ENCODE measurements at regions not wholly inside any gene's neighbourhood (a gene's known extent, or its start where the extent isn't known, plus 50 kb on each side); places are given as distances from the start of the nearest gene placed in this dataset.

- TF ChIP-seq CTCF (IDR thresholded peaks at IDR 0.05 in 4 of 5, conservative IDR thresholded peaks at IDR 0.05 in 1 of 5) = no peak
- no peak for TF ChIP-seq POLR2A (IDR thresholded peaks at IDR 0.05)
Measured at GRCh38 chr9:95740217-95741004, 135.1 kb upstream of the ERCC6L2 start.

Measured in gastrocnemius medialis (tissue), 4 donors.